Uterus (tissue), 2 donors: ENCODE measurements at regions not wholly inside any gene's neighbourhood (a gene's known extent, or its start where the extent isn't known, plus 50 kb on each side); places are given as distances from the start of the nearest gene placed in this dataset.

Experiments used
- CTCF ChIP-seq, 4 experiments: fragments of 200-600 bp in 2 of 4; fragments of 450-650 bp in 2 of 4; sonication (generic) in 2 of 4; IDR thresholded peaks; one replicate each; pipeline ENCODE4 v1.5.1; 2016 to 2019; ENCODE audit warnings: antibody characterized with exemption in 4 of 4, mild to moderate bottlenecking in 2 of 4, moderate library complexity in 1 of 4
- POLR2A ChIP-seq, 2 donors: fragments of 450-650 bp; IDR thresholded peaks; one replicate each; pipeline ENCODE4 v1.6.1; 2016; ENCODE audit warnings: antibody characterized with exemption in 2 of 2, mild to moderate bottlenecking in 1 of 2, moderate library complexity in 1 of 2

- TF ChIP-seq CTCF (IDR thresholded peaks at IDR 0.05) (no peak), POLR2A (IDR thresholded peaks at IDR 0.05) (no peak)
These were observed 1524.9 kb downstream of the BRD1 start for GRCh38 chr22:48302657-48303368.
